A172 (cell line): ENCODE measurements at regions not wholly inside any gene's neighbourhood (a gene's known extent, or its start where the extent isn't known, plus 50 kb on each side); places are given as distances from the start of the nearest gene placed in this dataset.

ENCODE experiments used
- DNase-seq: peaks from one replicate; pipeline ENCODE4 v3.0.0-alpha.2; 2015; ENCODE audit warnings: low spot score

- no peak for DNase-seq
Observed at GRCh38 chr6:48916607-48917006, 546.4 kb downstream of the MMUT start.

- no peak for DNase-seq
Observed at GRCh38 chr6:48915591-48915990, 547.5 kb downstream of the MMUT start.

- DNase-seq = no peak
Observed at GRCh38 chr6:48912503-48912902, 550.5 kb downstream of the MMUT start.

GRCh38 chr6:48904809-48905208 is 558.2 kb downstream of the MMUT start:
- DNase-seq = no peak

- DNase-seq = no peak
Observed at GRCh38 chr6:48894469-48894868, 568.6 kb downstream of the MMUT start.

GRCh38 chr6:48893048-48893447 is 570.0 kb downstream of the MMUT start:
- no peak for DNase-seq

GRCh38 chr6:48891308-48891707 is 571.7 kb downstream of the MMUT start:
- no peak for DNase-seq

GRCh38 chr6:48889429-48889828 is 573.6 kb downstream of the MMUT start:
- no peak for DNase-seq

- no peak for DNase-seq
Observed at GRCh38 chr6:48883116-48883515, 579.9 kb downstream of the MMUT start.

- DNase-seq = no peak
Observed at GRCh38 chr6:48881551-48881950, 581.5 kb downstream of the MMUT start.

- DNase-seq = no peak
Observed at GRCh38 chr6:48869595-48869994, 593.5 kb downstream of the MMUT start.

GRCh38 chr6:48866682-48867081 is 596.4 kb downstream of the MMUT start:
- no peak for DNase-seq

GRCh38 chr6:48860175-48860574 is 602.9 kb downstream of the MMUT start:
- no peak for DNase-seq

- DNase-seq = no peak
Observed at GRCh38 chr6:48859562-48860123, 603.4 kb downstream of the MMUT start.

GRCh38 chr6:48845219-48845618 is 617.8 kb downstream of the MMUT start:
- DNase-seq = no peak

GRCh38 chr6:48844696-48845095 is 618.4 kb downstream of the MMUT start:
- DNase-seq = no peak

- no peak for DNase-seq
Observed at GRCh38 chr6:48840896-48841295, 622.2 kb downstream of the MMUT start.

GRCh38 chr6:48839206-48839605 is 623.8 kb downstream of the MMUT start:
- DNase-seq = no peak

- no peak for DNase-seq
Observed at GRCh38 chr6:48837744-48838143, 625.3 kb downstream of the MMUT start.

GRCh38 chr6:48835421-48835958 is 627.6 kb downstream of the MMUT start:
- DNase-seq = peak; percentile 37

- no peak for DNase-seq
Observed at GRCh38 chr6:48834706-48835105, 628.3 kb downstream of the MMUT start.

GRCh38 chr6:48833916-48834315 is 629.1 kb downstream of the MMUT start:
- DNase-seq = no peak

GRCh38 chr6:48826901-48827701 is 636.0 kb downstream of the MMUT start:
- peak; percentile 99 for DNase-seq
